Left renal pelvis (tissue), 4 donors: ENCODE measurements at regions not wholly inside any gene's neighbourhood (a gene's known extent, or its start where the extent isn't known, plus 50 kb on each side); places are given as distances from the start of the nearest gene placed in this dataset.

Experiments
- DNase-seq, 4 donors: peaks; one replicate each; pipeline ENCODE4 v3.0.0-alpha.2; 2013; ENCODE audit warnings: low read depth in 4 of 4, low spot score in 3 of 4

GRCh38 chr9:13614060-13614459 is 334.6 kb upstream of the MPDZ start:
- no peak for DNase-seq

- DNase-seq: no peak
Measured at GRCh38 chr9:13613296-13613695, 333.8 kb upstream of the MPDZ start.

- no peak for DNase-seq
Measured at GRCh38 chr9:13608451-13608850, 329.0 kb upstream of the MPDZ start.

- no peak for DNase-seq
Measured at GRCh38 chr9:13607481-13608441, 328.3 kb upstream of the MPDZ start.

GRCh38 chr9:13606586-13606985 is 327.1 kb upstream of the MPDZ start:
- DNase-seq: no peak

GRCh38 chr9:13603921-13604320 is 324.4 kb upstream of the MPDZ start:
- no peak for DNase-seq

- no peak for DNase-seq
Measured at GRCh38 chr9:13598738-13599137, 319.2 kb upstream of the MPDZ start.

GRCh38 chr9:13597427-13597826 is 317.9 kb upstream of the MPDZ start:
- no peak for DNase-seq

GRCh38 chr9:13597004-13597403 is 317.5 kb upstream of the MPDZ start:
- DNase-seq: no peak

GRCh38 chr9:13596383-13596970 is 317.0 kb upstream of the MPDZ start:
- no peak for DNase-seq

- no peak for DNase-seq
Measured at GRCh38 chr9:13590996-13591395, 311.5 kb upstream of the MPDZ start.

GRCh38 chr9:13589034-13589737 is 309.7 kb upstream of the MPDZ start:
- DNase-seq: no peak

- DNase-seq: peak in 3 of 4 donors; percentile 69 to 89 (median 76)
Measured at GRCh38 chr9:13588151-13589033, 308.9 kb upstream of the MPDZ start.

- no peak for DNase-seq
Measured at GRCh38 chr9:13587571-13587970, 308.1 kb upstream of the MPDZ start.

- no peak for DNase-seq
Measured at GRCh38 chr9:13586587-13587374, 307.3 kb upstream of the MPDZ start.

GRCh38 chr9:13580760-13581159 is 301.3 kb upstream of the MPDZ start:
- no peak for DNase-seq

- no peak for DNase-seq
Measured at GRCh38 chr9:13580131-13580530, 300.6 kb upstream of the MPDZ start.

GRCh38 chr9:13576101-13576500 is 296.6 kb upstream of the MPDZ start:
- DNase-seq: no peak

- DNase-seq: no peak
Measured at GRCh38 chr9:13575558-13575957, 296.1 kb upstream of the MPDZ start.
